K562 (cell line): ENCODE measurements at regions not wholly inside any gene's neighbourhood (a gene's known extent, or its start where the extent isn't known, plus 50 kb on each side); places are given as distances from the start of the nearest gene placed in this dataset.

Source experiments
- ATAC-seq: fragments of 200-7000 bp; cut with Tn5 transposase; 3 replicates; pipeline ENCODE4 v1.9.1; 2020; ENCODE audit warnings: moderate library complexity
- BruUV-seq: library from RNA; stranded (reverse); fragments of 400-500 nt; replicated peaks from 2 replicates; lab custom pipeline; 2021; lab: Mats Ljungman, UMichigan
- CTCF ChIA-PET: fragments of 300-600 bp; formaldehyde crosslinking; extraction: SDS; loops from one replicate; lab custom pipeline; 2021; ENCODE audit warnings: low intra/inter-chr PET ratio; lab: Yijun Ruan, JAX
- POLR2A ChIA-PET: fragments of 300-600, 350-650 bp; sonication (Branson Sonifier 250); formaldehyde crosslinking; extraction: SDS; loops from one replicate; lab custom pipeline; 2021; ENCODE audit warnings: antibody characterized with exemption, inconsistent platforms; lab: Yijun Ruan, JAX
- DNase-seq, 4 experiments: peaks; one replicate each; pipeline versions ENCODE4 v3.0.0 to v3.0.0-alpha.2; 2011 to 2018; ENCODE audit warnings: low spot score in 3 of 4, mixed read lengths in 3 of 4; ENCODE audit errors: extremely low read depth in 1 of 4
- FAIRE-seq: peaks from 2 replicates; lab custom pipeline; 2011; peaks lifted over from hg19 to GRCh38; lab: Jason Lieb, UNC
- H2AFZ ChIP-seq: 2 replicates; pipeline ENCODE4 v1.6.0; 2011; ENCODE audit warnings: low read depth, low read length, control low read depth, inconsistent platforms
- H3K27ac ChIP-seq: fragments of 200-600 bp; 3 replicates; pipeline ENCODE4 v1.8.0; 2011; ENCODE audit warnings: low read depth, mild to moderate bottlenecking, control low read depth, inconsistent platforms, low read length, moderate library complexity, mixed read lengths; ENCODE audit errors: extremely low read depth
- H3K27me3 ChIP-seq, 2 experiments: fragments of 300-600 bp in 1 of 2; 2 replicates in 1 of 2; 3 replicates in 1 of 2; pipeline versions ENCODE4 v1.6.0 to v1.8.0; 2011; ENCODE audit warnings: inconsistent platforms in 2 of 2, low read length in 2 of 2, mild to moderate bottlenecking in 1 of 2, mixed read lengths in 1 of 2, moderate library complexity in 1 of 2; ENCODE audit not compliant: control insufficient read depth in 2 of 2, insufficient read depth in 2 of 2
- H3K36me3 ChIP-seq: fragments of 300-600 bp; 3 replicates; pipeline ENCODE4 v1.8.0; 2011; ENCODE audit warnings: mild to moderate bottlenecking, low read length, inconsistent platforms; ENCODE audit not compliant: control insufficient read depth, insufficient read depth
- H3K4me1 ChIP-seq, 2 experiments: fragments of 200-600 bp in 1 of 2; replicated peaks in 1 of 2; 2 replicates in 1 of 2; 3 replicates in 1 of 2; pipeline versions ENCODE4 v1.5.1 to v1.8.0; 2011; ENCODE audit warnings: inconsistent platforms in 2 of 2, low read length in 2 of 2, mild to moderate bottlenecking in 1 of 2, mixed read lengths in 1 of 2, moderate library complexity in 1 of 2; ENCODE audit not compliant: control insufficient read depth in 2 of 2, insufficient read depth in 2 of 2
- H3K4me2 ChIP-seq: 2 replicates; pipeline ENCODE4 v1.6.1; 2011; ENCODE audit warnings: low read length, control low read depth, inconsistent platforms, mixed read lengths; ENCODE audit not compliant: insufficient read depth
- H3K4me3 ChIP-seq: fragments of 200-600 bp; sonication (generic), shearing (Covaris generic); 2 replicates; pipeline ENCODE4 v1.5.1; 2016; ENCODE audit warnings: control low read depth, inconsistent platforms
- H3K79me2 ChIP-seq: fragments of 200-600 bp; 3 replicates; pipeline ENCODE4 v1.8.0; 2011; ENCODE audit warnings: low read length, inconsistent platforms; ENCODE audit not compliant: control insufficient read depth, insufficient read depth
- H3K9ac ChIP-seq, 2 experiments: 2 replicates each; pipeline versions ENCODE4 v1.6.0 to v1.6.1; 2011; ENCODE audit warnings: low read depth in 2 of 2, low read length in 2 of 2, control low read depth in 1 of 2, inconsistent platforms in 1 of 2, mild to moderate bottlenecking in 1 of 2, mixed read lengths in 1 of 2; ENCODE audit not compliant: insufficient read depth in 1 of 2
- H3K9me1 ChIP-seq: one replicate; pipeline ENCODE4 v1.6.0; 2011; ENCODE audit warnings: inconsistent platforms, mild to moderate bottlenecking, low read length, moderate library complexity; ENCODE audit not compliant: control insufficient read depth, insufficient read depth
- H3K9me3 ChIP-seq: replicated peaks from 2 replicates; pipeline ENCODE4 v1.5.1; 2011; ENCODE audit warnings: low read depth, low read length, inconsistent platforms; ENCODE audit not compliant: control insufficient read depth, insufficient read depth
- H4K20me1 ChIP-seq: replicated peaks from 2 replicates; pipeline ENCODE4 v1.6.1; 2011; ENCODE audit warnings: low read length, inconsistent platforms, mixed read lengths; ENCODE audit not compliant: control insufficient read depth, insufficient read depth
- CBX1 ChIP-seq: sonication (generic); IDR thresholded peaks from 2 replicates; pipeline ENCODE4 v1.6.1; 2016; ENCODE audit warnings: antibody characterized with exemption, low read depth, mild to moderate bottlenecking
- CC2D1A ChIP-seq: fragments of 450-650 bp; IDR thresholded peaks from 2 replicates; pipeline ENCODE4 v1.6.1; 2017; ENCODE audit warnings: mild to moderate bottlenecking
- CXXC5 ChIP-seq: fragments of 250-450 bp; sonication (Bioruptor Pico); IDR thresholded peaks from 2 replicates; pipeline ENCODE4 v1.8.0; 2022; ENCODE audit warnings: inconsistent platforms, mild to moderate bottlenecking, moderate library complexity
- E4F1 ChIP-seq: fragments of 250-450 bp; sonication (Bioruptor Pico); IDR thresholded peaks from 2 replicates; pipeline ENCODE4 v1.5.0; 2021; ENCODE audit warnings: mild to moderate bottlenecking, borderline replicate concordance
- HNRNPLL ChIP-seq: fragments of 200-400 bp; formaldehyde crosslinking; IDR thresholded peaks from 2 replicates; pipeline ENCODE4 v1.6.1; 2017; ENCODE audit warnings: low read length, low read depth, mild to moderate bottlenecking; ENCODE audit not compliant: poor library complexity, severe bottlenecking
- IRF9 ChIP-seq: fragments of 450-650 bp; IDR thresholded peaks from 2 replicates; pipeline ENCODE4 v1.6.1; 2016; ENCODE audit warnings: missing biosample characterization, missing genetic modification characterization
- MAFF ChIP-seq: IDR thresholded peaks from 2 replicates; pipeline ENCODE4 v1.6.1; 2012; ENCODE audit warnings: low read length, improper control_type of control experiment
- MXD1 ChIP-seq: fragments of 250-450 bp; sonication (Bioruptor Pico); IDR thresholded peaks from 2 replicates; pipeline ENCODE4 v1.8.0; 2021; ENCODE audit warnings: borderline replicate concordance, mild to moderate bottlenecking, moderate library complexity; ENCODE audit not compliant: poor library complexity, severe bottlenecking
- NFRKB ChIP-seq: fragments of 450-650 bp; IDR thresholded peaks from 2 replicates; pipeline ENCODE4 v1.6.1; 2016; ENCODE audit warnings: low read depth
- PURB ChIP-seq: sonication (generic); formaldehyde crosslinking; IDR thresholded peaks from 2 replicates; pipeline ENCODE4 v1.9.0; 2021; ENCODE audit warnings: low read depth, mild to moderate bottlenecking, missing genetic modification reagents
- TEAD2 ChIP-seq: fragments of 450-650 bp; IDR thresholded peaks from 2 replicates; pipeline ENCODE4 v1.6.1; 2016; ENCODE audit warnings: missing genetic modification characterization, control low read depth, missing compliant biosample characterization
- THAP7 ChIP-seq: fragments of 250-450 bp; sonication (Bioruptor Pico); IDR thresholded peaks from 2 replicates; pipeline ENCODE4 v1.5.0; 2021
- WGBS: fragments of 100-300 bp; shearing (Covaris generic); methylation state at CpG from one replicate; pipeline ENCODE4 v1.1.6; 2016; ENCODE audit warnings: low coverage, mixed read lengths; ENCODE audit not compliant: insufficient coverage; ENCODE audit errors: missing lambda C conversion rate; 5-methylcytosine and 5-hydroxymethylcytosine counted together
- in situ Hi-C: fragments of 300-500 bp; cut with MboI; formaldehyde crosslinking; loops from 4 replicates; pipeline ENCODE4 v1.15.0; 2018; ENCODE audit warnings: inconsistent platforms, mixed read lengths
- intact Hi-C: fragments of 100-400 bp; cut with micrococcal nuclease; formaldehyde crosslinking; loops from 2 replicates; pipeline ENCODE4 v1.14.2; 2022
- TF ChIP-seq, protein P1 (sequence below), 2 experiments: fragments of 450-650 bp in 1 of 2; sonication (generic) in 1 of 2; formaldehyde crosslinking in 1 of 2; IDR thresholded peaks in 1 of 2; conservative IDR thresholded peaks in 1 of 2; 2 replicates each; pipeline versions ENCODE4 v1.6.1 to v1.8.1; 2016 to 2023; ENCODE audit warnings: mild to moderate bottlenecking in 2 of 2, moderate library complexity in 2 of 2, inconsistent platforms in 1 of 2, missing genetic modification reagents in 1 of 2

GRCh38 chr15:48064421-48064820 lies 56.4 kb upstream of the SLC24A5 start:
- in situ Hi-C loops, result no loop called here
- Histone ChIP-seq H3K9ac (no peak overlapping the region), H4K20me1 (no peaks in the 10 kb centered on the region), H3K9me3 (no peaks in the 10 kb centered on the region), H3K27ac (no peak overlapping the region), H3K36me3 (no peaks in the 10 kb centered on the region), H3K4me3 (no peak overlapping the region), H3K4me1 (no peaks in the 10 kb centered on the region), H3K79me2 (no peaks in the 10 kb centered on the region), H3K4me2 (no peak overlapping the region), H3K27me3 (no peaks in the 10 kb centered on the region), H2AFZ (no peak overlapping the region), H3K9me1 (no peaks in the 10 kb centered on the region)
- 0% methylated on average over 2 of the region's 2 CpGs for WGBS
- ATAC-seq, result no peak
- ChIA-PET CTCF (no interaction called here), POLR2A (no interaction called here)
- FAIRE-seq, result no peak
- DNase-seq, result no peak
- intact Hi-C loops, result no loop called here
- BruUV-seq, result no TSS peak
- TF ChIP-seq THAP7 (CRISPR knock-in tag) (no peak), E4F1 (CRISPR knock-in tag) (no peak), MXD1 (CRISPR knock-in tag) (no peak), HNRNPLL (no peak), IRF9 (tag) (no peak), CC2D1A (no peak), CXXC5 (no peak), CBX1 (no peak), NFRKB (no peak), MAFF (no peak), TEAD2 (tag) (no peak), PURB (no peak)
- TF ChIP-seq, protein P1, sequence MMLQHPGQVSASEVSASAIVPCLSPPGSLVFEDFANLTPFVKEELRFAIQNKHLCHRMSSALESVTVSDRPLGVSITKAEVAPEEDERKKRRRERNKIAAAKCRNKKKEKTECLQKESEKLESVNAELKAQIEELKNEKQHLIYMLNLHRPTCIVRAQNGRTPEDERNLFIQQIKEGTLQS (IDR thresholded peaks at IDR 0.05), result no peak
- TF ChIP-seq, protein P1 (CRISPR knock-in tag; conservative IDR thresholded peaks at IDR 0.05), result no peak
